Upper lobe of left lung (tissue), 4 donors: ENCODE measurements at regions not wholly inside any gene's neighbourhood (a gene's known extent, or its start where the extent isn't known, plus 50 kb on each side); places are given as distances from the start of the nearest gene placed in this dataset.

ENCODE experiments used
- EP300 ChIP-seq, 4 donors: sonication (generic); formaldehyde crosslinking; IDR thresholded peaks; one replicate each; pipeline ENCODE4 v1.5.1; 2017; ENCODE audit warnings: antibody characterized with exemption in 4 of 4, control low read depth in 2 of 4
- TF ChIP-seq, protein P1 (sequence below), 6 experiments: fragments of 450-650 bp in 4 of 6; fragments of 200-600 bp in 2 of 6; sonication (generic) in 2 of 6; IDR thresholded peaks; one replicate each; pipeline ENCODE4 v1.5.1; 2016 to 2019; ENCODE audit warnings: antibody characterized with exemption in 6 of 6

DNA sequence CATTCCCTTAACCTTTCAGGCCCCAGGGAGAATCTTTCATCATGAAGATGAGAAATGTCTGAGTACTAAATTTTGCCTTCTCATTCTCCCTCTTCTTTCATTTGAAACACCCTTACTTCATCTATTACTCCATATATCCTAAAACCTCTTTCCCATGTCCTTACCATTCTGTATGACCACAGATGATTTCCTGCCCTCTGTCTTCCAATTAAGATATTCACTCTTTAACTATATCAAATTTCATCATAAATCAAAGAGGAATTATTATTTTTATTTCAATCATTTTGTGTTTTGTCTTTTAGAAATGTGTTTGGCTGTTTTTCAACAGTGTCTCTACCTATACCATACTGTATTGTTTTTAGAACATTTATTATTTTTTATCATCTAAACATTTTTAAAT is 964.9 kb upstream of the KLHL29 start:
- TF ChIP-seq, protein P1, sequence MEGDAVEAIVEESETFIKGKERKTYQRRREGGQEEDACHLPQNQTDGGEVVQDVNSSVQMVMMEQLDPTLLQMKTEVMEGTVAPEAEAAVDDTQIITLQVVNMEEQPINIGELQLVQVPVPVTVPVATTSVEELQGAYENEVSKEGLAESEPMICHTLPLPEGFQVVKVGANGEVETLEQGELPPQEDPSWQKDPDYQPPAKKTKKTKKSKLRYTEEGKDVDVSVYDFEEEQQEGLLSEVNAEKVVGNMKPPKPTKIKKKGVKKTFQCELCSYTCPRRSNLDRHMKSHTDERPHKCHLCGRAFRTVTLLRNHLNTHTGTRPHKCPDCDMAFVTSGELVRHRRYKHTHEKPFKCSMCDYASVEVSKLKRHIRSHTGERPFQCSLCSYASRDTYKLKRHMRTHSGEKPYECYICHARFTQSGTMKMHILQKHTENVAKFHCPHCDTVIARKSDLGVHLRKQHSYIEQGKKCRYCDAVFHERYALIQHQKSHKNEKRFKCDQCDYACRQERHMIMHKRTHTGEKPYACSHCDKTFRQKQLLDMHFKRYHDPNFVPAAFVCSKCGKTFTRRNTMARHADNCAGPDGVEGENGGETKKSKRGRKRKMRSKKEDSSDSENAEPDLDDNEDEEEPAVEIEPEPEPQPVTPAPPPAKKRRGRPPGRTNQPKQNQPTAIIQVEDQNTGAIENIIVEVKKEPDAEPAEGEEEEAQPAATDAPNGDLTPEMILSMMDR (IDR thresholded peaks at IDR 0.05), result no peak
- TF ChIP-seq EP300 (IDR thresholded peaks at IDR 0.05), result no peak
